ENCODE measurements at regions not wholly inside any gene's neighbourhood (a gene's known extent, or its start where the extent isn't known, plus 50 kb on each side); places are given as distances from the start of the nearest gene placed in this dataset.

GRCh38 chr14:25546826-25547225 is 496.9 kb upstream of the STXBP6 start:
- no peak for DNase-seq (ENCODE audit: insufficient read length)
- TF ChIP-seq POLR2A (IDR thresholded peaks at IDR 0.05; ENCODE audit: low read depth, low read length) (no peak), TAF1 (IDR thresholded peaks at IDR 0.05; ENCODE audit: borderline replicate concordance, low read depth, low read length) (no peak), POLR2AphosphoS5 (IDR thresholded peaks at IDR 0.05; ENCODE audit: low read depth, low read length) (no peak)
- no peak for FAIRE-seq

GRCh38 chr14:25537846-25538455 is 488.0 kb upstream of the STXBP6 start:
- no peak for DNase-seq (ENCODE audit: insufficient read length)
- no peak for TF ChIP-seq TAF1 (IDR thresholded peaks at IDR 0.05; ENCODE audit: borderline replicate concordance, low read depth, low read length)
- TF ChIP-seq POLR2AphosphoS5 (IDR thresholded peaks at IDR 0.05; ENCODE audit: low read depth, low read length) = no peak
- TF ChIP-seq POLR2A (IDR thresholded peaks at IDR 0.05; ENCODE audit: low read depth, low read length) = no peak
- no peak for FAIRE-seq

GRCh38 chr14:25526290-25526689 is 476.3 kb upstream of the STXBP6 start:
- no peak for TF ChIP-seq POLR2AphosphoS5 (IDR thresholded peaks at IDR 0.05; ENCODE audit: low read depth, low read length)
- TF ChIP-seq TAF1 (IDR thresholded peaks at IDR 0.05; ENCODE audit: borderline replicate concordance, low read depth, low read length) = no peak
- no peak for TF ChIP-seq POLR2A (IDR thresholded peaks at IDR 0.05; ENCODE audit: low read depth, low read length)
- DNase-seq (ENCODE audit: insufficient read length) (no peak), FAIRE-seq (no peak)

DNA sequence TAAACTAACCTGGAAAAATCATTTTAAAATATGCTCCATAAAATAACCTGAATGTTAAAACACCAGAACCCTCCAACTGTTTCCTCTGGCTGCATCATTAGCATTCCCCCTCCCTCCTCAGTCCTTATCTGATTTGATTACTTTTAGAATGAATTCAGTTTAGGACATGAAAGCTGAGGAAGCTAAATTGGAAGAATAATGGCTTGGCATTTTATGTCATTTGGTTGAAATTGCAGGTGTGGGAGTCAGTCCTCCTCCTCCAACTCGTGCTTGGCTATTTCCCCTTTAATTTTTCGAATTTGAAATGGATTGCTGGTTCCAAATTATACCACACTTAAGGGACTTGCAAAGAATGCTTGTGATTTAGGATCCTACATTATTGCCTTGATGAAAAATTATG is 473.0 kb upstream of the STXBP6 start:
- DNase-seq (ENCODE audit: insufficient read length) (no peak), FAIRE-seq (no peak)
- no peak for TF ChIP-seq POLR2AphosphoS5 (IDR thresholded peaks at IDR 0.05; ENCODE audit: low read depth, low read length)
- no peak for TF ChIP-seq TAF1 (IDR thresholded peaks at IDR 0.05; ENCODE audit: borderline replicate concordance, low read depth, low read length)
- TF ChIP-seq POLR2A (IDR thresholded peaks at IDR 0.05; ENCODE audit: low read depth, low read length) = no peak

- TF ChIP-seq POLR2AphosphoS5 (IDR thresholded peaks at IDR 0.05; ENCODE audit: low read depth, low read length) (no peak), POLR2A (IDR thresholded peaks at IDR 0.05; ENCODE audit: low read depth, low read length) (no peak), TAF1 (IDR thresholded peaks at IDR 0.05; ENCODE audit: borderline replicate concordance, low read depth, low read length) (no peak)
- FAIRE-seq (no peak), DNase-seq (ENCODE audit: insufficient read length) (no peak)
These were observed 472.2 kb upstream of the STXBP6 start for GRCh38 chr14:25522116-25522515.

DNA sequence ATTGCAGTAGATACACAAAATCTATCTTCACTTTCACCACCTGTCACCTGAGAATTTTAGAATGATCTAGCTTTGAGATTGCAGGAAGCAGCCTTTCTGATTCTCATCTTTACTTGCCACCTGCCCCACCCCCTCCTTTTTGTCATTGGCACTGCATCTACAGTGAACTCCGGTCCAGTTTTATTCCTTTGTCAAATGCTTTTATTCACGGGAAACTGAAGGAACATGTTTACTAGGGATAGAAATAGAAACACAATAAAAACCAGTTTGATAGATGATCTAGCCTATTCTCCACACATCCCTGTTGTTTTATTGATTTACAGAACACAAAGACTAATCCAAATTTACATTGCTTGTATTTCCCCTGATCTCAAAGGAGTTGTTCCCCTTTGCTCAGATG is 471.7 kb upstream of the STXBP6 start:
- TF ChIP-seq POLR2A (IDR thresholded peaks at IDR 0.05; ENCODE audit: low read depth, low read length) = no peak
- TF ChIP-seq TAF1 (IDR thresholded peaks at IDR 0.05; ENCODE audit: borderline replicate concordance, low read depth, low read length) = no peak
- no peak for TF ChIP-seq POLR2AphosphoS5 (IDR thresholded peaks at IDR 0.05; ENCODE audit: low read depth, low read length)
- FAIRE-seq (no peak), DNase-seq (ENCODE audit: insufficient read length) (no peak)

- DNase-seq (ENCODE audit: insufficient read length) = no peak
These were observed 470.9 kb upstream of the STXBP6 start for GRCh38 chr14:25520821-25521220.

DNA sequence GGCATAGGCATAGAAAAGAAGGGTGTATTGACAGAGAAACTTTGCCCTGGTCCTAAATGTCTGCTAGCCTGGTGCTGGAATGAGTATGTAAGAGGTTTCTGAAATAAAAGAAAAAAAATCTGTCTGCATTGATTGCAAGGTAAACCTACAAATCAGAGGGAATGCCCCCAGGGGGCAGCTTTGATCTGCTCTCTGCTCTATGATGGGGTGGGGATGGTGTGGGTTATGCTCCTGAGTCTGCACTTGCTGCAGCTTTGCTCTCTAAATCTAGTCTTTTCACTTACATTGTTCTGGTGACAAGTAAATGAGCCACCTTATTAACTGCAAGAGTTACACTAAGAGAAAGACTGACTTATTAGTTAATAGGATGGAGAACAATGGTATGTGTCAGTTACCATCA is 468.4 kb upstream of the STXBP6 start:
- FAIRE-seq = no peak
- no peak for TF ChIP-seq TAF1 (IDR thresholded peaks at IDR 0.05; ENCODE audit: borderline replicate concordance, low read depth, low read length)
- no peak for TF ChIP-seq POLR2AphosphoS5 (IDR thresholded peaks at IDR 0.05; ENCODE audit: low read depth, low read length)
- no peak for TF ChIP-seq POLR2A (IDR thresholded peaks at IDR 0.05; ENCODE audit: low read depth, low read length)
- DNase-seq (ENCODE audit: insufficient read length) = no peak

More at GRCh38 chr14:25520821-25521220, 470.9 kb upstream of the STXBP6 start:
- FAIRE-seq = no peak
- TF ChIP-seq POLR2AphosphoS5 (IDR thresholded peaks at IDR 0.05; ENCODE audit: low read depth, low read length) (no peak), TAF1 (IDR thresholded peaks at IDR 0.05; ENCODE audit: borderline replicate concordance, low read depth, low read length) (no peak)

GRCh38 chr14:25516838-25517237 is 466.9 kb upstream of the STXBP6 start:
- TF ChIP-seq POLR2AphosphoS5 (IDR thresholded peaks at IDR 0.05; ENCODE audit: low read depth, low read length) (no peak), TAF1 (IDR thresholded peaks at IDR 0.05; ENCODE audit: borderline replicate concordance, low read depth, low read length) (no peak), POLR2A (IDR thresholded peaks at IDR 0.05; ENCODE audit: low read depth, low read length) (no peak)
- FAIRE-seq = no peak
- DNase-seq (ENCODE audit: insufficient read length) = no peak

DNA sequence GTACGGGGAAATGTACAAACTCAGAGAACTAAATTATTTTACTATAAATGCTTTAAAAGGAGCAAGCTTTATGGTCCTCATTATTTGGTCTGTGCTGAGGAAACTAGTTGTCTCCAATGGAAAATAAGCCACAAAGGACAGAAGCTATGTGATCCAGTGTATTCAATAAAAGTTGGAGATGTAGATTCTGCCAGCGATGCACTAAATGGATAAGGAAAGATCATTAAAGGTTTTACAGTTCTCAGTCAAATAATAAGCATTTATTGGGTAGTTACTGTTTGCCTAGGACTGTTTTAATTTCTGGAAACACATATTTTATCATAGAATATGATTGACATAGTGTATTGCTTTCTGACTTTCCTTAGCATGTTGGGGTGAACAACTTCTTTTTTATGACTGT is 458.9 kb upstream of the STXBP6 start:
- FAIRE-seq = no peak
- no peak for DNase-seq (ENCODE audit: insufficient read length)
- TF ChIP-seq TAF1 (IDR thresholded peaks at IDR 0.05; ENCODE audit: borderline replicate concordance, low read depth, low read length) (no peak), POLR2A (IDR thresholded peaks at IDR 0.05; ENCODE audit: low read depth, low read length) (no peak), POLR2AphosphoS5 (IDR thresholded peaks at IDR 0.05; ENCODE audit: low read depth, low read length) (no peak)

GRCh38 chr14:25501749-25502148 is 451.8 kb upstream of the STXBP6 start:
- no peak for DNase-seq (ENCODE audit: insufficient read length)
- no peak for TF ChIP-seq POLR2AphosphoS5 (IDR thresholded peaks at IDR 0.05; ENCODE audit: low read depth, low read length)
- no peak for TF ChIP-seq POLR2A (IDR thresholded peaks at IDR 0.05; ENCODE audit: low read depth, low read length)
- TF ChIP-seq TAF1 (IDR thresholded peaks at IDR 0.05; ENCODE audit: borderline replicate concordance, low read depth, low read length) = no peak
- no peak for FAIRE-seq

DNA sequence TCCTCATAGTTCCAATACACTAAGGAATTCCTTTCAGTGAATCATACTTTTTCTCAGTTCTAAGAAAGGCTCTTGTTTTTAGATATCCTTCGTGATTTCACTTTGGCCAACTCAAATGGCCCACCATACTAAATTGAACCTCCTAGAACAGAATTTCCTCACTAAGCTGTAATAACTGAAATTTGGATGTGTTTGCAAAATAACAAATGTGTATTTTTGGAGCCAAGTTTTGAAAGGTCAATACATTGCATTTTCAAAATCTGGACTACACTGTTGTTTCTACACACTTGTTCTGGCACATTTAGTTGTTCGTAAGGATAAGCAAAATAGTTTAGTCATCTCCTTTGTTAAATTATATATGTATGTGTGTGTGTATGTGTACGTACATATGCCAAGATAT is 439.0 kb upstream of the STXBP6 start:
- FAIRE-seq (no peak), DNase-seq (ENCODE audit: insufficient read length) (no peak)
- no peak for TF ChIP-seq POLR2A (IDR thresholded peaks at IDR 0.05; ENCODE audit: low read depth, low read length)
- no peak for TF ChIP-seq TAF1 (IDR thresholded peaks at IDR 0.05; ENCODE audit: borderline replicate concordance, low read depth, low read length)
- TF ChIP-seq POLR2AphosphoS5 (IDR thresholded peaks at IDR 0.05; ENCODE audit: low read depth, low read length) = no peak

Data from GM12892 (cell line).